ENCODE measurements at regions not wholly inside any gene's neighbourhood (a gene's known extent, or its start where the extent isn't known, plus 50 kb on each side); places are given as distances from the start of the nearest gene placed in this dataset.

GRCh38 chr13:108120302-108120701, 95.0 kb downstream of the LIG4 start:
- H3K4me1 ChIP-seq, result no peaks in the 10 kb centered on the region
- TF ChIP-seq EP300 (IDR thresholded peaks at IDR 0.05) (no peak), POLR2AphosphoS5 (IDR thresholded peaks at IDR 0.05) (no peak), POLR2A (IDR thresholded peaks at IDR 0.05) (no peak)
- no peak overlapping the region for H3K4me3 ChIP-seq
- H3K27me3 ChIP-seq, result no peaks in the 10 kb centered on the region
- H3K9me3 ChIP-seq, result no peaks in the 10 kb centered on the region
- H3K27ac ChIP-seq, result no peak overlapping the region
- WGBS, result 65% methylated on average over 6 of the region's 6 CpGs
- no peaks in the 10 kb centered on the region for H3K36me3 ChIP-seq
- DNase-seq (ENCODE audit: low spot score in 2 of 2), result no peak

GRCh38 chr13:108115738-108116137, 99.6 kb downstream of the LIG4 start:
- H3K4me3 ChIP-seq, result no peak overlapping the region

GRCh38 chr13:108113407-108113806, 101.9 kb downstream of the LIG4 start:
- no peak for DNase-seq (ENCODE audit: low spot score in 2 of 2)

More at GRCh38 chr13:108115738-108116137, 99.6 kb downstream of the LIG4 start:
- 74% methylated on average over 1 of the region's 1 CpG for WGBS
- Histone ChIP-seq H3K27me3 (no peaks in the 10 kb centered on the region), H3K9me3 (no peaks in the 10 kb centered on the region), H3K27ac (no peak overlapping the region), H3K36me3 (no peaks in the 10 kb centered on the region), H3K4me1 (no peaks in the 10 kb centered on the region)
- DNase-seq (ENCODE audit: low spot score in 2 of 2), result no peak
- TF ChIP-seq EP300 (IDR thresholded peaks at IDR 0.05) (no peak), POLR2AphosphoS5 (IDR thresholded peaks at IDR 0.05) (no peak), POLR2A (IDR thresholded peaks at IDR 0.05) (no peak)
- TF ChIP-seq, protein P1, sequence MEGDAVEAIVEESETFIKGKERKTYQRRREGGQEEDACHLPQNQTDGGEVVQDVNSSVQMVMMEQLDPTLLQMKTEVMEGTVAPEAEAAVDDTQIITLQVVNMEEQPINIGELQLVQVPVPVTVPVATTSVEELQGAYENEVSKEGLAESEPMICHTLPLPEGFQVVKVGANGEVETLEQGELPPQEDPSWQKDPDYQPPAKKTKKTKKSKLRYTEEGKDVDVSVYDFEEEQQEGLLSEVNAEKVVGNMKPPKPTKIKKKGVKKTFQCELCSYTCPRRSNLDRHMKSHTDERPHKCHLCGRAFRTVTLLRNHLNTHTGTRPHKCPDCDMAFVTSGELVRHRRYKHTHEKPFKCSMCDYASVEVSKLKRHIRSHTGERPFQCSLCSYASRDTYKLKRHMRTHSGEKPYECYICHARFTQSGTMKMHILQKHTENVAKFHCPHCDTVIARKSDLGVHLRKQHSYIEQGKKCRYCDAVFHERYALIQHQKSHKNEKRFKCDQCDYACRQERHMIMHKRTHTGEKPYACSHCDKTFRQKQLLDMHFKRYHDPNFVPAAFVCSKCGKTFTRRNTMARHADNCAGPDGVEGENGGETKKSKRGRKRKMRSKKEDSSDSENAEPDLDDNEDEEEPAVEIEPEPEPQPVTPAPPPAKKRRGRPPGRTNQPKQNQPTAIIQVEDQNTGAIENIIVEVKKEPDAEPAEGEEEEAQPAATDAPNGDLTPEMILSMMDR (IDR thresholded peaks at IDR 0.05), result no peak

GRCh38 chr13:108104736-108105135, 110.6 kb downstream of the LIG4 start:
- Histone ChIP-seq H3K9me3 (no peaks in the 10 kb centered on the region), H3K4me1 (no peaks in the 10 kb centered on the region), H3K4me3 (no peak overlapping the region), H3K27ac (no peak overlapping the region), H3K27me3 (no peaks in the 10 kb centered on the region), H3K36me3 (no peaks in the 10 kb centered on the region)
- no peak for DNase-seq (ENCODE audit: low spot score in 2 of 2)
- TF ChIP-seq POLR2AphosphoS5 (IDR thresholded peaks at IDR 0.05), result no peak
- 29% methylated on average over 2 of the region's 2 CpGs for WGBS

More at GRCh38 chr13:108113407-108113806, 101.9 kb downstream of the LIG4 start:
- Histone ChIP-seq H3K36me3 (no peaks in the 10 kb centered on the region), H3K9me3 (no peaks in the 10 kb centered on the region), H3K4me1 (no peaks in the 10 kb centered on the region), H3K27ac (no peak overlapping the region), H3K27me3 (no peaks in the 10 kb centered on the region), H3K4me3 (no peak overlapping the region)
- TF ChIP-seq, protein P1 (IDR thresholded peaks at IDR 0.05), result no peak
- 43% methylated on average over 4 of the region's 4 CpGs for WGBS

DNA sequence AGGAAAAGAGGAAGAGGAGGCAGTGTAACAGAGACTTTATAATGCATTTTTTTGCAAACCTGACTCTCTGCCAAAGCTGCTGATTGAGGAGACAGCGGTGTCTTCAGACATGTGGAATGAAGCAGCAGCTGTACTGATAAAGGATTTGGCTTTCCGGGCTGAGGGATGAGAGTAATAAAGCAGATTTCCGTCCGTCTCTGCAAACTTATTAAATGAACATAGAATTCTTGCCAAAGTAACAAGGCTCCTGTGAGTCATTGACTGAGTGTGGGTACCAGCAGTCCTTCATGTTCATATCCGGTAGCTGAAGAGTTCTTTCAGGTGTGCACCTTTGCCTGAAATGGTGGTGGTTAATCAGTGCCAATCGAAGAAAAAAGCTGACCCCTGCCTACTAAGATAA, 112.6 kb downstream of the LIG4 start:
- Histone ChIP-seq H3K9me3 (no peaks in the 10 kb centered on the region), H3K36me3 (no peaks in the 10 kb centered on the region), H3K4me1 (no peaks in the 10 kb centered on the region), H3K4me3 (no peak overlapping the region), H3K27ac (no peak overlapping the region), H3K27me3 (no peaks in the 10 kb centered on the region)
- DNase-seq (ENCODE audit: low spot score in 2 of 2), result no peak
- no peak for TF ChIP-seq POLR2A (IDR thresholded peaks at IDR 0.05)
- TF ChIP-seq POLR2AphosphoS5 (IDR thresholded peaks at IDR 0.05), result no peak
- no peak for TF ChIP-seq EP300 (IDR thresholded peaks at IDR 0.05)
- TF ChIP-seq, protein P1 (IDR thresholded peaks at IDR 0.05), result no peak
- WGBS, result 63% methylated on average over 6 of the region's 6 CpGs

DNA sequence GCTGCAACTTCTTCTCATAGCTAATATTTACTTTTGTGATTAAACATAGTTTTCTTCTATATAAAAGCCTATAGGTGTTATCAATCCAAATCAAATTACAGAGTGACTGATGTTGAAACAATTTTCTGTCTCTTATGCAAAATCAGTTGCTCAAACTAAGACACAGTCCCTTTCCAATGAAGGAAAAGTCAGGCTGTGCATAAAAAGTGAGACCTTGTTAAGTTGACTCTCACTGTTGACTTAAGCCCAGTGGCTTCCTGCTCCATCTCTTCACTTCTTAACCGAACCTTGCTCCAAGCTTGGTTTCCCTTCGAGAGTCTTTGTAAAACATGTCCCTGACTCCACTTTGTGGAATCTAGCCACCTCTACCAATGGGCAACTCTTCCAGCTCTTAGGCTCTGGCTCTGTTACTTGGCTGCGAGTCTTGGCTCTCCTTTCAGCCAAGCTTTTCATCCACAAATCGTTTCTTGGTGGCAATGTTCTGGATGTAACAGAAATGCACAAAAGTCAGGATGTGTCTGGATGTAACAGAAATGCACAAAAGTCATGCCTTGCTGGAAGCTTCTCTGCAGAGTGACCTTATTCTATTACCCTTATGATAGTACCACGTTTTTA, 118.9 kb downstream of the LIG4 start:
- Histone ChIP-seq H3K27ac (no peak overlapping the region), H3K4me1 (no peaks in the 10 kb centered on the region), H3K27me3 (no peaks in the 10 kb centered on the region), H3K4me3 (no peak overlapping the region), H3K36me3 (no peaks in the 10 kb centered on the region), H3K9me3 (no peaks in the 10 kb centered on the region)
- TF ChIP-seq POLR2A (IDR thresholded peaks at IDR 0.05) (no peak), EP300 (IDR thresholded peaks at IDR 0.05) (no peak), POLR2AphosphoS5 (IDR thresholded peaks at IDR 0.05) (no peak)
- TF ChIP-seq, protein P1 (IDR thresholded peaks at IDR 0.05), result no peak
- 74% methylated on average over 5 of the region's 5 CpGs for WGBS
- DNase-seq (ENCODE audit: low spot score in 2 of 2), result no peak
